DND-41 (cell line): ENCODE measurements at regions not wholly inside any gene's neighbourhood (a gene's known extent, or its start where the extent isn't known, plus 50 kb on each side); places are given as distances from the start of the nearest gene placed in this dataset.

Experiments
- ATAC-seq: fragments of 200-7000 bp; cut with Tn5 transposase; 3 replicates; pipeline ENCODE4 v1.9.1; 2021; ENCODE audit warnings: low read depth; ENCODE audit not compliant: insufficient read depth
- DNase-seq: peaks from one replicate; pipeline ENCODE4 v3.0.0-alpha.2; 2020
- H2AFZ ChIP-seq: 2 replicates; pipeline ENCODE4 v1.6.0; 2012; ENCODE audit warnings: low read depth, low read length
- H3K27ac ChIP-seq: 2 replicates; pipeline ENCODE4 v1.5.1; 2012; ENCODE audit warnings: low read length, inconsistent platforms
- H3K27me3 ChIP-seq: fragments of 200-600 bp; sonication (generic); 2 replicates; pipeline ENCODE4 v1.6.0; 2012; ENCODE audit warnings: low read length, mild to moderate bottlenecking, inconsistent platforms; ENCODE audit not compliant: insufficient read depth, poor library complexity
- H3K36me3 ChIP-seq: 2 replicates; pipeline ENCODE4 v1.5.1; 2012; ENCODE audit warnings: low read length, inconsistent platforms; ENCODE audit not compliant: insufficient read depth
- H3K4me1 ChIP-seq: 2 replicates; pipeline ENCODE4 v1.5.1; 2012; ENCODE audit warnings: mild to moderate bottlenecking, low read length; ENCODE audit not compliant: insufficient read depth
- H3K4me2 ChIP-seq: 2 replicates; pipeline ENCODE4 v1.6.0; 2012; ENCODE audit warnings: mild to moderate bottlenecking, moderate library complexity, low read length, inconsistent platforms; ENCODE audit not compliant: insufficient read depth
- H3K4me3 ChIP-seq, 2 experiments: fragments of 200-600 bp in 1 of 2; shearing (Covaris generic) in 1 of 2; 2 replicates each; pipeline ENCODE4 v1.5.1; 2012 to 2016; ENCODE audit warnings: inconsistent platforms in 2 of 2, low read length in 2 of 2, mild to moderate bottlenecking in 2 of 2, low read depth in 1 of 2, moderate library complexity in 1 of 2
- H3K79me2 ChIP-seq: 2 replicates; pipeline ENCODE4 v1.6.0; 2012; ENCODE audit warnings: low read length, inconsistent platforms; ENCODE audit not compliant: insufficient read depth
- H3K9ac ChIP-seq: 2 replicates; pipeline ENCODE4 v1.6.0; 2012; ENCODE audit warnings: low read depth, mild to moderate bottlenecking, inconsistent platforms, low read length, moderate library complexity
- H3K9me3 ChIP-seq: 2 replicates; pipeline ENCODE4 v1.5.1; 2012; ENCODE audit warnings: low read length, moderate library complexity, mild to moderate bottlenecking, inconsistent platforms; ENCODE audit not compliant: insufficient read depth, severe bottlenecking
- H4K20me1 ChIP-seq: 2 replicates; pipeline ENCODE4 v1.6.0; 2012; ENCODE audit warnings: low read length; ENCODE audit not compliant: insufficient read depth
- EZH2 ChIP-seq: IDR thresholded peaks from 3 replicates; pipeline ENCODE4 v1.6.1; 2012; ENCODE audit warnings: borderline replicate concordance, low read depth, mild to moderate bottlenecking, moderate library complexity, low read length, inconsistent platforms; ENCODE audit not compliant: severe bottlenecking
- TF ChIP-seq, protein P1 (sequence below): IDR thresholded peaks from 2 replicates; pipeline ENCODE4 v1.5.1; 2012; ENCODE audit warnings: borderline replicate concordance, low read length, moderate library complexity, mild to moderate bottlenecking; ENCODE audit not compliant: poor library complexity, severe bottlenecking; ENCODE audit errors: extremely low read depth

- H3K4me3 ChIP-seq = no peak overlapping the region
- ATAC-seq (no peak), DNase-seq (no peak)
- H4K20me1 ChIP-seq = no peaks in the 10 kb centered on the region
- no peaks in the 10 kb centered on the region for H3K79me2 ChIP-seq
- no peak overlapping the region for H3K9ac ChIP-seq
- no peaks in the 10 kb centered on the region for H3K4me1 ChIP-seq
- H3K27me3 ChIP-seq = peaks cover 6% of the 10 kb centered on the region
- TF ChIP-seq, protein P1, sequence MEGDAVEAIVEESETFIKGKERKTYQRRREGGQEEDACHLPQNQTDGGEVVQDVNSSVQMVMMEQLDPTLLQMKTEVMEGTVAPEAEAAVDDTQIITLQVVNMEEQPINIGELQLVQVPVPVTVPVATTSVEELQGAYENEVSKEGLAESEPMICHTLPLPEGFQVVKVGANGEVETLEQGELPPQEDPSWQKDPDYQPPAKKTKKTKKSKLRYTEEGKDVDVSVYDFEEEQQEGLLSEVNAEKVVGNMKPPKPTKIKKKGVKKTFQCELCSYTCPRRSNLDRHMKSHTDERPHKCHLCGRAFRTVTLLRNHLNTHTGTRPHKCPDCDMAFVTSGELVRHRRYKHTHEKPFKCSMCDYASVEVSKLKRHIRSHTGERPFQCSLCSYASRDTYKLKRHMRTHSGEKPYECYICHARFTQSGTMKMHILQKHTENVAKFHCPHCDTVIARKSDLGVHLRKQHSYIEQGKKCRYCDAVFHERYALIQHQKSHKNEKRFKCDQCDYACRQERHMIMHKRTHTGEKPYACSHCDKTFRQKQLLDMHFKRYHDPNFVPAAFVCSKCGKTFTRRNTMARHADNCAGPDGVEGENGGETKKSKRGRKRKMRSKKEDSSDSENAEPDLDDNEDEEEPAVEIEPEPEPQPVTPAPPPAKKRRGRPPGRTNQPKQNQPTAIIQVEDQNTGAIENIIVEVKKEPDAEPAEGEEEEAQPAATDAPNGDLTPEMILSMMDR = no peak
- TF ChIP-seq EZH2 = no peak
- no peak overlapping the region for H3K4me2 ChIP-seq
- no peaks in the 10 kb centered on the region for H3K9me3 ChIP-seq
- H2AFZ ChIP-seq = no peak overlapping the region
- H3K27ac ChIP-seq = no peak overlapping the region
- H3K36me3 ChIP-seq = no peaks in the 10 kb centered on the region
These were observed 357.4 kb upstream of the ATP11B start for GRCh38 chr3:182435860-182436259.

- Histone ChIP-seq H4K20me1 (no peaks in the 10 kb centered on the region), H3K4me3 (no peak overlapping the region), H3K79me2 (no peaks in the 10 kb centered on the region), H3K4me1 (no peaks in the 10 kb centered on the region), H3K9me3 (no peaks in the 10 kb centered on the region), H3K4me2 (no peak overlapping the region), H3K9ac (no peak overlapping the region), H3K36me3 (no peaks in the 10 kb centered on the region), H3K27ac (no peak overlapping the region), H2AFZ (no peak overlapping the region), H3K27me3 (peaks cover 6% of the 10 kb centered on the region)
- DNase-seq (no peak), ATAC-seq (no peak)
- TF ChIP-seq, protein P1 = no peak
- no peak for TF ChIP-seq EZH2
These were observed 356.8 kb upstream of the ATP11B start for GRCh38 chr3:182436547-182436946.

- H3K9me3 ChIP-seq = no peaks in the 10 kb centered on the region
- no peak for DNase-seq
- ATAC-seq = no peak
- TF ChIP-seq, protein P1 = no peak
- no peak for TF ChIP-seq EZH2
- no peak overlapping the region for H2AFZ ChIP-seq
- no peaks in the 10 kb centered on the region for H4K20me1 ChIP-seq
- no peak overlapping the region for H3K27ac ChIP-seq
- H3K9ac ChIP-seq = no peak overlapping the region
- H3K4me1 ChIP-seq = no peaks in the 10 kb centered on the region
- H3K4me3 ChIP-seq = no peak overlapping the region
- no peaks in the 10 kb centered on the region for H3K79me2 ChIP-seq
- no peaks in the 10 kb centered on the region for H3K36me3 ChIP-seq
- no peak overlapping the region for H3K4me2 ChIP-seq
- peaks cover 6% of the 10 kb centered on the region for H3K27me3 ChIP-seq
These were observed 354.9 kb upstream of the ATP11B start for GRCh38 chr3:182438398-182438797.

DNA sequence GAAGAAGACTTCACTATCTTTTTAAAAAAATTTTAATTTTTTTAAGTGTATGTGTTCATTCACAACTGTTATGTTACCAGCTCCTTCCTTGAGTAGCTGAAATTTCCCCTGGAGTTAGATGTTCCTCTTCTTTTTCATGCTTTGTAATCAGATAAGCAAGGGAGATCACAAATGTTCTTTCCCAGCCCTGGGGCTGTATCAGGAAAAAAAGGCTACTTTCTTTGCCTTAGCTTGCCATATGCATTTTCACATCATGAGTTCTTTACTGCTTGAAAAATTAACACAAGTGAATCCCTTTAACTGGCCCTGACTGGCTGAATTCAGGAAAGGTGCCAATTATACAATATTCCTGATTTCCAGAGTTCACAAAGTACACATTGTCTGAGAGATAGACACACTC lies 353.2 kb upstream of the ATP11B start:
- H3K27me3 ChIP-seq = peaks cover 6% of the 10 kb centered on the region
- no peak overlapping the region for H3K9ac ChIP-seq
- no peaks in the 10 kb centered on the region for H3K36me3 ChIP-seq
- no peak overlapping the region for H3K27ac ChIP-seq
- no peaks in the 10 kb centered on the region for H3K4me1 ChIP-seq
- no peak for ATAC-seq
- no peak overlapping the region for H3K4me3 ChIP-seq
- TF ChIP-seq, protein P1 = no peak
- TF ChIP-seq EZH2 = no peak
- no peak overlapping the region for H3K4me2 ChIP-seq
- H2AFZ ChIP-seq = no peak overlapping the region
- no peaks in the 10 kb centered on the region for H4K20me1 ChIP-seq
- no peaks in the 10 kb centered on the region for H3K79me2 ChIP-seq
- no peak for DNase-seq
- no peaks in the 10 kb centered on the region for H3K9me3 ChIP-seq
